NCI-H2171 treated with DMSO at 0.1 percent for 48 hours (cell line): ENCODE measurements at regions not wholly inside any gene's neighbourhood (a gene's known extent, or its start where the extent isn't known, plus 50 kb on each side); places are given as distances from the start of the nearest gene placed in this dataset.

Experiments
- DNase-seq: peaks from one replicate; lab custom pipeline; 2025; lab: John Stamatoyannopoulos, UW

GRCh38 chr2:122167515-122167914 is 412.1 kb downstream of the TSN start:
- no peak for DNase-seq

- no peak for DNase-seq
Observed at GRCh38 chr2:122168799-122169198, 413.3 kb downstream of the TSN start.

GRCh38 chr2:122172812-122173211 is 417.4 kb downstream of the TSN start:
- DNase-seq: no peak

- no peak for DNase-seq
Observed at GRCh38 chr2:122174061-122174460, 418.6 kb downstream of the TSN start.

- no peak for DNase-seq
Observed at GRCh38 chr2:122179492-122180165, 424.2 kb downstream of the TSN start.

GRCh38 chr2:122180972-122181371 is 425.5 kb downstream of the TSN start:
- no peak for DNase-seq

- no peak for DNase-seq
Observed at GRCh38 chr2:122182616-122183355, 427.3 kb downstream of the TSN start.

GRCh38 chr2:122183890-122184289 is 428.4 kb downstream of the TSN start:
- DNase-seq: no peak

GRCh38 chr2:122186761-122187222 is 431.3 kb downstream of the TSN start:
- no peak for DNase-seq

- peak; percentile 15 for DNase-seq
Observed at GRCh38 chr2:122191331-122191730, 435.9 kb downstream of the TSN start.

GRCh38 chr2:122193622-122194021 is 438.2 kb downstream of the TSN start:
- DNase-seq: no peak

- DNase-seq: no peak
Observed at GRCh38 chr2:122194546-122194945, 439.1 kb downstream of the TSN start.

GRCh38 chr2:122203523-122203922 is 448.1 kb downstream of the TSN start:
- DNase-seq: no peak

- no peak for DNase-seq
Observed at GRCh38 chr2:122205641-122206040, 450.2 kb downstream of the TSN start.

- DNase-seq: no peak
Observed at GRCh38 chr2:122206101-122206500, 450.6 kb downstream of the TSN start.

GRCh38 chr2:122209377-122209776 is 453.9 kb downstream of the TSN start:
- DNase-seq: no peak

GRCh38 chr2:122210065-122210464 is 454.6 kb downstream of the TSN start:
- no peak for DNase-seq

- DNase-seq: no peak
Observed at GRCh38 chr2:122210898-122211856, 455.7 kb downstream of the TSN start.

- no peak for DNase-seq
Observed at GRCh38 chr2:122213312-122213711, 457.9 kb downstream of the TSN start.

GRCh38 chr2:122216071-122216470 is 460.6 kb downstream of the TSN start:
- no peak for DNase-seq

- DNase-seq: no peak
Observed at GRCh38 chr2:122216901-122217300, 461.4 kb downstream of the TSN start.

- DNase-seq: no peak
Observed at GRCh38 chr2:122218596-122218995, 463.1 kb downstream of the TSN start.
